NCI-H2196 treated with DMSO at 0.1 percent for 48 hours (cell line): ENCODE measurements at regions not wholly inside any gene's neighbourhood (a gene's known extent, or its start where the extent isn't known, plus 50 kb on each side); places are given as distances from the start of the nearest gene placed in this dataset.
"Not testable (repeated sequence)": the region's sequence is repeated elsewhere in the genome, so short reads cannot be mapped to it uniquely, and the experiment has no call there.

ENCODE experiments used
- DNase-seq: peaks from one replicate; lab custom pipeline; 2025; ENCODE audit not compliant: unreplicated experiment; lab: John Stamatoyannopoulos, UW

GRCh38 chr7:17085186-17085585 lies 203.4 kb upstream of the AGR3 start:
- no peak for DNase-seq

GRCh38 chr7:17086403-17086802 lies 204.6 kb upstream of the AGR3 start:
- DNase-seq: no peak

- DNase-seq: no peak
These were observed 207.7 kb upstream of the AHR start for GRCh38 chr7:17090751-17091150.

GRCh38 chr7:17093461-17093860 lies 205.0 kb upstream of the AHR start:
- DNase-seq: no peak

GRCh38 chr7:17094963-17095574 lies 203.4 kb upstream of the AHR start:
- DNase-seq: no peak

GRCh38 chr7:17095931-17096330 lies 202.5 kb upstream of the AHR start:
- no peak for DNase-seq

- no peak for DNase-seq
These were observed 200.7 kb upstream of the AHR start for GRCh38 chr7:17097668-17098297.

GRCh38 chr7:17098515-17098914 lies 199.9 kb upstream of the AHR start:
- no peak for DNase-seq

- DNase-seq: no peak
These were observed 199.1 kb upstream of the AHR start for GRCh38 chr7:17099083-17099973.

- not testable (repeated sequence) for DNase-seq
These were observed 198.4 kb upstream of the AHR start for GRCh38 chr7:17099974-17100509.

GRCh38 chr7:17101207-17101696 lies 197.2 kb upstream of the AHR start:
- no peak for DNase-seq

GRCh38 chr7:17103170-17103569 lies 195.3 kb upstream of the AHR start:
- no peak for DNase-seq

- DNase-seq: no peak
These were observed 194.5 kb upstream of the AHR start for GRCh38 chr7:17103984-17104383.

GRCh38 chr7:17104419-17104818 lies 194.0 kb upstream of the AHR start:
- no peak for DNase-seq

- no peak for DNase-seq
These were observed 192.8 kb upstream of the AHR start for GRCh38 chr7:17105701-17106100.

GRCh38 chr7:17108049-17108584 lies 190.3 kb upstream of the AHR start:
- DNase-seq: no peak

- DNase-seq: no peak
These were observed 189.4 kb upstream of the AHR start for GRCh38 chr7:17109020-17109419.

GRCh38 chr7:17113770-17114169 lies 184.7 kb upstream of the AHR start:
- DNase-seq: not testable (repeated sequence)

GRCh38 chr7:17118412-17118811 lies 180.0 kb upstream of the AHR start:
- DNase-seq: no peak

- no peak for DNase-seq
These were observed 177.7 kb upstream of the AHR start for GRCh38 chr7:17120756-17121155.

- DNase-seq: no peak
These were observed 176.8 kb upstream of the AHR start for GRCh38 chr7:17121671-17122070.
